ENCODE measurements at regions not wholly inside any gene's neighbourhood (a gene's known extent, or its start where the extent isn't known, plus 50 kb on each side); places are given as distances from the start of the nearest gene placed in this dataset.
A peak's percentile ranks its signal among the peaks of the same experiment; 100 is the strongest.

- no peak for DNase-seq
Measured at GRCh38 chr5:74337254-74337983, 303.1 kb downstream of the ENC1 start.

DNA sequence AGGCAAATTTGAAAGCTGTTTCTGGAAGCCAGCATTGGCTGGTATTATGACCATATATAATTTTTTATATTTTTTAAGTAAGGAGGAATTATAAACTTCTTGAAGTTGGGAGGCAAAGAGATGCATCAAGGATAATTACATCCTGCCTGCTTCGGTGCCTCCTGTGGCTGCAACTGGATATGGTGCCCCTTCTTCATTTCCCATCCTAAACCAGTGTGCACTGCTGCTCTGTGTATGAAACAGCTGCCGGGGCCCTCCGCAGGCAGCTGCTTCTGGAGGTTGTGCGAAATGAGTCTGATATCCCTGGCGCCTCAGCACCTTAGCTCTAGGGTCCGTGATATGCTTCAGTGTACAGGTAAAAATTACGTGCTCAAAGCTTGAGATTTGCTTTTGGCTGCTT, 304.2 kb downstream of the ENC1 start:
- DNase-seq: no peak

- no peak for DNase-seq
Measured at GRCh38 chr5:74334762-74335384, 305.7 kb downstream of the ENC1 start.

DNA sequence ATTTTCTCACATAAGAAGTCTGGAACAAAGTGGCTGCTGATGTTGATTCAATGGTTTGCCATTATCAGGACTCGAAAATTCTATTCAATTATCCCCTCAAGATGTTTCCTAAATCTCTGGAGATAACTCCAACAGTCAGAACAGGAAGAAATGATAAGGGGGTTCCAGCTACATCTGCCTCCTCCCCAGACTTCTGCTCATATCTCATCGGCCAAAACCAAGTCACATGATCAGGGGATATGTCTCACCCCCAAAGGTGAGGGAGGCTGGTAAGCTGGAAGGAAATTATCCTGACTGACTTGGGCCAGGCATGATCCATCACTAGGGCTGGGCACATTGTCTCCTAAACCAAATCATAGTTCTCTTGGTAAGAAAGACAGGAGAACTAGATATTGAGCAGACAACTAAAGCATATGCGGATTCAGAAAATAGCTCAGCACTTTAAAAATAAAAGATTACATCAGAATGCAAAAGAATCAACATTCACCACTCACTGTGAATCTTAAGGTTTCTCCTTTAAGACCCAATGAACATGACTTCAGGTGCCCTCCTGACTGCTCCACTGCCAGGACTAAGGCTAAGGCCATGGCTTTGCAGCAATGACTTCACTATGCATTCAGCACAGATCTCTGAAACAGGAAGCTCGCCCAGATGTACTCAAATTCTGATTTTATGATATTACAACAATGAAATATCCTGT, 306.3 kb downstream of the ENC1 start:
- no peak for DNase-seq

GRCh38 chr5:74333430-74333829, 307.1 kb downstream of the ENC1 start:
- DNase-seq: no peak

GRCh38 chr5:74332682-74333081, 307.8 kb downstream of the ENC1 start:
- DNase-seq: no peak

GRCh38 chr5:74332006-74332405, 308.5 kb downstream of the ENC1 start:
- DNase-seq: no peak

DNA sequence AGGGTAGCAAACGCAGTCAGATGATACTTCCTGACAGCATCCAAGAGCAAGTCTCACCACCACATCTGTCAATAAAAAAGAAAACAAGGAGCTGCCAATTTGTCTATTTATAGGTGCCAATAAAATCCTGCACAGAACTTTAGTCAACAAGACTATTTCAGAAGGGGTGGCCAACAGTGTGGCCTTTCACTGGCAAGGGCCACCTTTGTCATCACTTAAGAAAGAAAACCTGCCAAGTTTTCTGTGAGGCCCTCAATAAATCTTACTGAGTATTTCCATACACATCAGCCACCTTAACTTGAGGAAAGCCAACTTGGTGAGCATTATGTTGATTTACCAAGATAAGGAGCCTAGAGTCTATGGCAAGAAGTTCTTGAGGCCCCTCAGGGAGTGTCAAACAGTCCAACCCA, 312.3 kb downstream of the ENC1 start:
- DNase-seq: no peak

DNA sequence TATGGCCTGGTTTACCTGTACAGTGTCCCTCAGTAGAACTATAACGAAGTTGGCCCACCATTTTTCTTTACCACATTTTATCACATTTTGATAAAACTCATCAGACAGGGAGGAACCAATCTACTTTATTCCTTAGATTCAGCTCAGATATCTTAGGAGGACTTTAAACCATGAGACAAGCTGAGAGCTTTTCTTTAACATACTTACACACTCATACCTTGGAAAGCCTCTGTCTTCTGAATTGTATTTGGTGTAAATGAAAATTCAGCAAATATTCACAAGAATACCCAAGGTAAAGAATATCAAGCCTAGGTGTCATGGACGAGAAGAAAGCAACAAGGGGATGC, 313.2 kb downstream of the ENC1 start:
- no peak for DNase-seq

DNA sequence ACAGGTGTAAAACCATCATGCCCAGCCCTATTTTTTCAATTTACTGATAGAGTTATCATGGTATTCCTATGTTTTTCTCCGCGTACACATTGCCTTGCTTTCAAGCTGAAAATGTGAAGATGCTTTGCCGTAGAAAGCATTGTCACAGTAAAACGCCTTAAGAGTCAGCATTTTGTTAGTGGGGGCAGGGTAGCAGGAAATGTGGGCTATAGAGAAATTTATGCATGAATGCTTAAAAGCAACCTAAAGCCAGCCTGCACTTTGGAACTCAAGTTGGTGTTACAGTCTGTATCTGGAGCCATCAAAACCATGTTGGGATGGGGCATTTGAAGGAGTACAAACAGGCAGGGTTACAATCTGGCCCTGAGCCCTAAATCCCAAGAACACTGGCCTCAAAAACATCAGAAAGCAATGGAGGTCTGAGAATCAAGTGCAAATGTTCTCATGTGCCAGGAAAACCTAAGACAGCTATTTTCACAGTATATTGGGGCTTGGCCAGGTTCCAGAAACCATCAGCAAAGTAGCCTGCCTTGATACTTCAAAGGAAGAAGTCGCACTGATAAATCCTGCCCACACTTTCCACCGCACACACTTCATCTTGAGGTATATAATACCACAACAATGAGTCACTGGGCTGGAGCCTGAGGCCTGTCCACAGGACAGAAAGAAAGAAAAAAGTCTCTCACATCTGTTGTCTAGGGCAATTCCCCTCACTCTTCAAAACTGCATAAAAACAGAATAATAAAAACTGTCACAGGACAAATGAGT, 313.8 kb downstream of the ENC1 start:
- DNase-seq: peak; percentile 87

- no peak for DNase-seq
Measured at GRCh38 chr5:74325866-74326265, 314.7 kb downstream of the ENC1 start.

DNA sequence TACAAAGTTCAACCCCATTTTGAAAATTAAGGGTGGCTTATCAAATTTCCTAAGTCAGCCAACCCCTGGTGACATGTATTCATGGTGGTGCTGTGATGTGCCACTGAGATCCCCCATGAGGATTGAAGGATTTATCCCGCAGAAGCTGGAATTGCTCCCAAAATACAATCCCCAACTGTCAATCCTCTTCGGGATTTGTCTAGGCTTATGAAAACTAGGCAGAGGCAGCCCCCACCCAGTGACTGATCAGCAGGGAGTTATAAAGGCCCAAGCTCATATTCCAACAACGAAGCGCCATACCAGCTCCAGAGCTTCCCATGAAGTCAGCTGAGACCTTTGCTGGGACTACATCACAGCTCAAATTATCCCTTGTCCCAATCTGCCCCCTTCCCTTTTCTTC, 316.0 kb downstream of the ENC1 start:
- DNase-seq: no peak

- DNase-seq: no peak
Measured at GRCh38 chr5:74322944-74323343, 317.6 kb downstream of the ENC1 start.

DNA sequence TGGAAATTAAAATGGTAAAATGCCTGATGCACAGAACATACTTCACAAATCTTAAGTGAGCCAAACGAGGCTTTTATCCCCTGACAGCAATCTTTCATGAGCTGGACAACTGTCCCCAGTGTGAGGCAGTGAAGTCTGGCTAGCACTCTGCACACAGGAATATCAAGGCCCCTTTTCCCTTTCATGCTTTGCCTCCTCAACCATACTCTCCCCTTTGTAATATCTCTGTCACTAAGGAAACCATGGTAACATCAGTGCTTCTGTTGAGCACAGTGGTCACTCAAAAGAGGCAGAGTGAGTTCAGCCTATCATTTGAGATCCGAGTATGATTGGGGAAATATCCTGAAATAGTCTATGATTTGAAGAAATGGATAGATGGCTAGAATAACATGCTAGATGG, 318.3 kb downstream of the ENC1 start:
- no peak for DNase-seq

GRCh38 chr5:74321326-74321725, 319.2 kb downstream of the ENC1 start:
- DNase-seq: no peak

GRCh38 chr5:74320526-74320925, 320.0 kb downstream of the ENC1 start:
- DNase-seq: no peak

DNA sequence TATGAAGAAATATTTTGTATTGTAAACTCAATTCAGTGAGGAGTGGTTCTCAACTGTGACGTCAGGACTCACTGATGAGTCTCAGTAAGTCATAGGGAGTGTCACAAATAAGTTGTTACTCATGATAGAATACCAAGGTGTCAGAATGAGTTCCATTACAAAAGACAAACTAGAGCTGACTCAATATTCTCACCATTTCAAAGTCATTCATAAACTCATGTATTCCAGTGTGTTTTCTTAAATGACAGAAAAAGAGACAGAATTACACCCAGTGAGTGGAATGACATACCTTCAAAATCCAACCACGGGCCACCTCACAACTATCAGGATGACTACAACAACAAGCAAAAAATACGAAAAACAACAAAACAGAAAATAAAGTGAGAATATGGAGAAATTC, 321.5 kb downstream of the ENC1 start:
- DNase-seq: no peak

GRCh38 chr5:74316064-74316603, 324.4 kb downstream of the ENC1 start:
- DNase-seq: peak; percentile 57

- no peak for DNase-seq
Measured at GRCh38 chr5:74314906-74315305, 325.6 kb downstream of the ENC1 start.

- DNase-seq: no peak
Measured at GRCh38 chr5:74313896-74314295, 326.6 kb downstream of the ENC1 start.

DNA sequence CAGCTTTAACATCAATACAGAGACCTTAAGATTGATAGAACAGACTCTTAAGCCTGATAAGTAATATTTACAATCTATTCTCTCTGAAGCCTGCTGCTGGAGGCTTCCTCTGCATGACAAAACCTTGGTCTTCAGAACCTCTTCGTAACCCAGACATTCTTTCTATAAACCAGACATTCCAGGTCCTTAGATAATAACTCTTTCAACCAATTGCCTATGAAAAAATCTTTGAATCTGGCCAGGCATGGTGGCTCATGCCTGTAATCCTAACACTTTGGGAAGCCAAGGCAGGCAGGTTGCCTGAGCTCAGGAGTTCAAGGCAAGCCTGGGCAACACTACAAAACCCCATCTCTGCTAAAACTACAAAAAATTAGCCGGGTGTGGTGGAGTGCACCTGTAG, 327.8 kb downstream of the ENC1 start:
- DNase-seq: no peak

- DNase-seq: no peak
Measured at GRCh38 chr5:74311961-74312360, 328.6 kb downstream of the ENC1 start.
